HCT116 (cell line): ENCODE measurements at regions not wholly inside any gene's neighbourhood (a gene's known extent, or its start where the extent isn't known, plus 50 kb on each side); places are given as distances from the start of the nearest gene placed in this dataset.

Experiments
- EGR1 ChIP-seq: IDR thresholded peaks from 2 replicates; pipeline ENCODE4 v1.6.1; 2012; ENCODE audit warnings: low read depth
- EZH2phosphoT487 ChIP-seq: fragments of 200-600 bp; IDR thresholded peaks from 2 replicates; pipeline ENCODE4 v1.6.1; 2018; ENCODE audit warnings: antibody characterized with exemption, borderline replicate concordance
- RAD21 ChIP-seq: IDR thresholded peaks from 2 replicates; pipeline ENCODE4 v1.6.1; 2012; ENCODE audit warnings: low read depth, mild to moderate bottlenecking
- SP1 ChIP-seq: IDR thresholded peaks from 2 replicates; pipeline ENCODE4 v1.6.1; 2012; ENCODE audit warnings: low read depth
- YY1 ChIP-seq: IDR thresholded peaks from 2 replicates; pipeline ENCODE4 v1.6.1; 2011; ENCODE audit warnings: low read length, low read depth, moderate library complexity, mild to moderate bottlenecking; ENCODE audit not compliant: insufficient replicate concordance; ENCODE audit errors: extremely low read depth
- TF ChIP-seq, protein P1 (sequence below), 3 experiments: fragments of 200-600 bp in 1 of 3; sonication (generic) in 1 of 3; IDR thresholded peaks in 2 of 3; conservative IDR thresholded peaks in 1 of 3; 2 replicates each; pipeline ENCODE4 v1.5.1; 2012 to 2017; ENCODE audit warnings: low read depth in 2 of 3, low read length in 2 of 3, antibody characterized with exemption in 1 of 3, borderline replicate concordance in 1 of 3, control low read depth in 1 of 3, mild to moderate bottlenecking in 1 of 3, mixed read lengths in 1 of 3, mixed run types in 1 of 3, moderate library complexity in 1 of 3; ENCODE audit not compliant: insufficient read depth in 1 of 3
- TF ChIP-seq, protein P2 (sequence below): IDR thresholded peaks from 2 replicates; pipeline ENCODE4 v1.6.1; 2012

DNA sequence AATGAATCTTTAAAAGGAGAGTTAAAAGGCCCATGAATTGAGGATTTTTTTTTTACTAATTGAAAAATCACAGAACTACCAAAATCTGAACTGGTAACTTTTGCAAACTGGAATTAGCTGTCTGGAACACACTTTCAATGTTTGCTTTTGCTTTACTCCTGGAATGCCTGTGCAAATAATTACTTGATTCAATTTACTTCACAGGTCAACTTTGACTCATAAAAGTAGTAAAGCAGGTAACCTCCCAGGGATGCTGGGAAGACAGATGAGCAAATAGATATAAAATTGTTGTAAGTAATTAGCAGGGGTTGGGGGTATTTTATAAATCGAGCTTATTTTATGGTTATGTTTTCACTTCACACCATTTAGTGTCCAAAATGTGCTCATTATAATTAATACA, 398.3 kb upstream of the HNRNPA3 start:
- TF ChIP-seq EZH2phosphoT487 (no peak), EGR1 (no peak), SP1 (no peak), RAD21 (no peak), YY1 (no peak)
- TF ChIP-seq, protein P1, sequence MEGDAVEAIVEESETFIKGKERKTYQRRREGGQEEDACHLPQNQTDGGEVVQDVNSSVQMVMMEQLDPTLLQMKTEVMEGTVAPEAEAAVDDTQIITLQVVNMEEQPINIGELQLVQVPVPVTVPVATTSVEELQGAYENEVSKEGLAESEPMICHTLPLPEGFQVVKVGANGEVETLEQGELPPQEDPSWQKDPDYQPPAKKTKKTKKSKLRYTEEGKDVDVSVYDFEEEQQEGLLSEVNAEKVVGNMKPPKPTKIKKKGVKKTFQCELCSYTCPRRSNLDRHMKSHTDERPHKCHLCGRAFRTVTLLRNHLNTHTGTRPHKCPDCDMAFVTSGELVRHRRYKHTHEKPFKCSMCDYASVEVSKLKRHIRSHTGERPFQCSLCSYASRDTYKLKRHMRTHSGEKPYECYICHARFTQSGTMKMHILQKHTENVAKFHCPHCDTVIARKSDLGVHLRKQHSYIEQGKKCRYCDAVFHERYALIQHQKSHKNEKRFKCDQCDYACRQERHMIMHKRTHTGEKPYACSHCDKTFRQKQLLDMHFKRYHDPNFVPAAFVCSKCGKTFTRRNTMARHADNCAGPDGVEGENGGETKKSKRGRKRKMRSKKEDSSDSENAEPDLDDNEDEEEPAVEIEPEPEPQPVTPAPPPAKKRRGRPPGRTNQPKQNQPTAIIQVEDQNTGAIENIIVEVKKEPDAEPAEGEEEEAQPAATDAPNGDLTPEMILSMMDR (IDR thresholded peaks at IDR 0.05 in 2 of 3, conservative IDR thresholded peaks at IDR 0.05 in 1 of 3; ENCODE audit: borderline replicate concordance in 1 of 3, insufficient read depth in 1 of 3, low read depth in 2 of 3, low read length in 2 of 3), result no peak
- TF ChIP-seq, protein P2, sequence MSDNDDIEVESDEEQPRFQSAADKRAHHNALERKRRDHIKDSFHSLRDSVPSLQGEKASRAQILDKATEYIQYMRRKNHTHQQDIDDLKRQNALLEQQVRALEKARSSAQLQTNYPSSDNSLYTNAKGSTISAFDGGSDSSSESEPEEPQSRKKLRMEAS, result no peak
